Activated naive CD8-positive, alpha-beta T cell (primary cell): ENCODE measurements at regions not wholly inside any gene's neighbourhood (a gene's known extent, or its start where the extent isn't known, plus 50 kb on each side); places are given as distances from the start of the nearest gene placed in this dataset.
"Not testable (repeated sequence)": the region's sequence is repeated elsewhere in the genome, so short reads cannot be mapped to it uniquely, and the experiment has no call there.

Experiments used
- H3K27ac Mint-ChIP-seq: one replicate; pipeline ENCODE4 v1.8.0; 2021; ENCODE audit warnings: mixed read lengths
- H3K27me3 Mint-ChIP-seq: one replicate; pipeline ENCODE4 v1.8.0; 2021; ENCODE audit warnings: mixed read lengths
- H3K36me3 Mint-ChIP-seq: one replicate; pipeline ENCODE4 v1.8.0; 2021; ENCODE audit warnings: mixed read lengths
- H3K4me1 Mint-ChIP-seq: one replicate; pipeline ENCODE4 v1.8.0; 2021; ENCODE audit warnings: low read depth, mixed read lengths
- H3K4me3 Mint-ChIP-seq: one replicate; pipeline ENCODE4 v1.8.0; 2021; ENCODE audit warnings: mild to moderate bottlenecking, mixed read lengths
- H3K9me3 Mint-ChIP-seq: one replicate; pipeline ENCODE4 v1.8.0; 2021; ENCODE audit warnings: low read depth, mixed read lengths

- Mint-ChIP-seq H3K9me3 (no peaks in the 10 kb centered on the region), H3K27me3 (peaks cover 14% of the 10 kb centered on the region), H3K27ac (no peak overlapping the region), H3K4me1 (peaks cover 7% of the 10 kb centered on the region), H3K36me3 (no peaks in the 10 kb centered on the region), H3K4me3 (no peak overlapping the region)
These were observed 75.3 kb upstream of the NFE2L3 start for GRCh38 chr7:26076691-26077090.

GRCh38 chr7:26078437-26079336 is 73.3 kb upstream of the NFE2L3 start:
- Mint-ChIP-seq H3K4me3 (peak overlapping the region; percentile 12), H3K27me3 (peaks cover 11% of the 10 kb centered on the region), H3K9me3 (no peaks in the 10 kb centered on the region)

GRCh38 chr7:26081638-26082037 is 70.4 kb upstream of the NFE2L3 start:
- Mint-ChIP-seq H3K4me3 (no peak overlapping the region), H3K27me3 (peaks cover 8% of the 10 kb centered on the region), H3K9me3 (no peaks in the 10 kb centered on the region)

More at GRCh38 chr7:26078437-26079336, 73.3 kb upstream of the NFE2L3 start:
- Mint-ChIP-seq H3K27ac (no peak overlapping the region), H3K36me3 (no peaks in the 10 kb centered on the region), H3K4me1 (peaks cover 7% of the 10 kb centered on the region)

GRCh38 chr7:26083113-26083512 is 68.9 kb upstream of the NFE2L3 start:
- H3K4me3 Mint-ChIP-seq: no peak overlapping the region

More at GRCh38 chr7:26081638-26082037, 70.4 kb upstream of the NFE2L3 start:
- H3K4me1 Mint-ChIP-seq: peaks cover 7% of the 10 kb centered on the region
- no peaks in the 10 kb centered on the region for H3K36me3 Mint-ChIP-seq
- no peak overlapping the region for H3K27ac Mint-ChIP-seq

GRCh38 chr7:26084418-26084817 is 67.6 kb upstream of the NFE2L3 start:
- Mint-ChIP-seq H3K9me3 (no peaks in the 10 kb centered on the region), H3K4me1 (no peaks in the 10 kb centered on the region), H3K27ac (no peak overlapping the region), H3K27me3 (peaks cover 8% of the 10 kb centered on the region), H3K4me3 (no peak overlapping the region), H3K36me3 (no peaks in the 10 kb centered on the region)

More at GRCh38 chr7:26083113-26083512, 68.9 kb upstream of the NFE2L3 start:
- H3K27me3 Mint-ChIP-seq: peaks cover 8% of the 10 kb centered on the region
- H3K4me1 Mint-ChIP-seq: peaks cover 7% of the 10 kb centered on the region
- H3K9me3 Mint-ChIP-seq: no peaks in the 10 kb centered on the region
- H3K27ac Mint-ChIP-seq: no peak overlapping the region
- no peaks in the 10 kb centered on the region for H3K36me3 Mint-ChIP-seq

- Mint-ChIP-seq H3K9me3 (no peaks in the 10 kb centered on the region), H3K4me1 (peaks cover under 1% of the 10 kb centered on the region), H3K27me3 (peaks cover 5% of the 10 kb centered on the region), H3K4me3 (no peak overlapping the region), H3K36me3 (no peaks in the 10 kb centered on the region), H3K27ac (no peak overlapping the region)
These were observed 66.2 kb upstream of the NFE2L3 start for GRCh38 chr7:26085771-26086170.

GRCh38 chr7:26087321-26088091 is 64.5 kb upstream of the NFE2L3 start:
- Mint-ChIP-seq H3K36me3 (no peaks in the 10 kb centered on the region), H3K27me3 (peaks cover 2% of the 10 kb centered on the region), H3K9me3 (no peaks in the 10 kb centered on the region), H3K4me3 (no peak overlapping the region), H3K27ac (no peak overlapping the region), H3K4me1 (peaks cover 14% of the 10 kb centered on the region)

GRCh38 chr7:26089469-26089868 is 62.5 kb upstream of the NFE2L3 start:
- H3K4me1 Mint-ChIP-seq: peaks cover 15% of the 10 kb centered on the region
- not testable (repeated sequence) for H3K27me3 Mint-ChIP-seq, H3K27ac Mint-ChIP-seq, H3K9me3 Mint-ChIP-seq, H3K36me3 Mint-ChIP-seq, H3K4me3 Mint-ChIP-seq

- no peaks in the 10 kb centered on the region for H3K36me3 Mint-ChIP-seq
- peaks cover 19% of the 10 kb centered on the region for H3K4me1 Mint-ChIP-seq
- H3K27ac Mint-ChIP-seq: peak overlapping the region; percentile 79
- no peaks in the 10 kb centered on the region for H3K27me3 Mint-ChIP-seq
- H3K4me3 Mint-ChIP-seq: peak overlapping the region; percentile 52
- H3K9me3 Mint-ChIP-seq: no peaks in the 10 kb centered on the region
These were observed 61.0 kb upstream of the NFE2L3 start for GRCh38 chr7:26090927-26091519.

- H3K4me3 Mint-ChIP-seq: no peak overlapping the region
- H3K4me1 Mint-ChIP-seq: peaks cover 28% of the 10 kb centered on the region
- no peaks in the 10 kb centered on the region for H3K36me3 Mint-ChIP-seq
- H3K27ac Mint-ChIP-seq: peak overlapping the region; percentile 7
- no peaks in the 10 kb centered on the region for H3K27me3 Mint-ChIP-seq
- no peaks in the 10 kb centered on the region for H3K9me3 Mint-ChIP-seq
These were observed 60.1 kb upstream of the NFE2L3 start for GRCh38 chr7:26091933-26092332.

- H3K9me3 Mint-ChIP-seq: no peaks in the 10 kb centered on the region
- H3K4me3 Mint-ChIP-seq: no peak overlapping the region
- no peaks in the 10 kb centered on the region for H3K36me3 Mint-ChIP-seq
- peaks cover 39% of the 10 kb centered on the region for H3K4me1 Mint-ChIP-seq
- H3K27ac Mint-ChIP-seq: peak overlapping the region; percentile 64
- H3K27me3 Mint-ChIP-seq: no peaks in the 10 kb centered on the region
These were observed 59.0 kb upstream of the NFE2L3 start for GRCh38 chr7:26093023-26093422.

- Mint-ChIP-seq H3K27me3 (no peaks in the 10 kb centered on the region), H3K36me3 (no peaks in the 10 kb centered on the region), H3K4me3 (no peak overlapping the region), H3K4me1 (peaks cover 55% of the 10 kb centered on the region), H3K9me3 (no peaks in the 10 kb centered on the region), H3K27ac (peak overlapping the region; percentile 64)
These were observed 55.9 kb upstream of the NFE2L3 start for GRCh38 chr7:26096136-26096535.

GRCh38 chr7:26097837-26098668 is 53.9 kb upstream of the NFE2L3 start:
- Mint-ChIP-seq H3K9me3 (no peaks in the 10 kb centered on the region), H3K4me3 (peak overlapping the region; percentile 60), H3K36me3 (no peaks in the 10 kb centered on the region), H3K27me3 (no peaks in the 10 kb centered on the region), H3K27ac (peak overlapping the region; percentile 89), H3K4me1 (peaks cover 55% of the 10 kb centered on the region)

GRCh38 chr7:26099236-26099635 is 52.8 kb upstream of the NFE2L3 start:
- no peak overlapping the region for H3K4me3 Mint-ChIP-seq
- no peaks in the 10 kb centered on the region for H3K27me3 Mint-ChIP-seq
- H3K27ac Mint-ChIP-seq: peak overlapping the region; percentile 46
- no peaks in the 10 kb centered on the region for H3K9me3 Mint-ChIP-seq
- H3K4me1 Mint-ChIP-seq: peaks cover 55% of the 10 kb centered on the region
- H3K36me3 Mint-ChIP-seq: no peaks in the 10 kb centered on the region
